ENCODE measurements at regions not wholly inside any gene's neighbourhood (a gene's known extent, or its start where the extent isn't known, plus 50 kb on each side); places are given as distances from the start of the nearest gene placed in this dataset.

DNA sequence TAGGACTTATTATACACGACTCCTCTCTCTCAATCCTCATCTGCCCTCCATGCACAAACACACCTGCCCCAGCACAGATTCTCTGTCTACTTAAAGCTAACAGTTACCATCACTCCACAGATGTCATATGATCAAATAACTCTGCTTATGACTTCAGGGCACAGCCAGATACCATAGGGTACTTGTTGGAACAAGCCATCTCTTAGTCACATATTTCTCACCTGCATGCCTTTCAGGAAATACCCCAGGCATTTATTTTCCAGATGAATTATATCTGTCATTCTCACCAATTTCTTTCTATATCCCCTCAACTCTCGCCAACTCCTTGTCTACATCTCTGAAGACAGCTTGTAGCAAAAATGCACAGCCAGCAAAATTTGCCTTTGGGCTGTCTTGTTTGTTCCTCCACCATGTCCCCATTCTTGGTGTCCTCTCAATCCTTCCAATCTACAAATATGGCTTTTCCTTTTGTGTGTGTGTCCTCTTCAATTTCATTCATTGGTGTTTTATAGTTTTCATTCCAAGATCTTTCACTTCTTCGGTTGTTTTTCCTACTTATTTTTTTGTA is 353.9 kb upstream of the CAMK1G start:
- Histone ChIP-seq H3K4me3 (ENCODE audit: low read depth, low read length, poor library complexity, severe bottlenecking) (no peak overlapping the region), H3K27ac (ENCODE audit: low read depth, low read length, poor library complexity, severe bottlenecking) (no peak overlapping the region), H2AFZ (ENCODE audit: low read length) (no peak overlapping the region), H3K9me2 (ENCODE audit: insufficient read depth, low read length) (no peaks in the 10 kb centered on the region), H3K36me3 (ENCODE audit: insufficient read depth, low read length) (no peaks in the 10 kb centered on the region), H3K79me2 (ENCODE audit: insufficient read depth, low read depth, low read length) (no peaks in the 10 kb centered on the region), H3K4me2 (ENCODE audit: low read length) (no peak overlapping the region), H4K20me1 (ENCODE audit: insufficient read depth, low read length) (no peaks in the 10 kb centered on the region), H3K9me3 (ENCODE audit: low read length) (no peaks in the 10 kb centered on the region), H3K4me1 (ENCODE audit: insufficient read depth, low read length, poor library complexity, severe bottlenecking) (no peaks in the 10 kb centered on the region)
- BruUV-seq (replicated peaks) = no TSS peak
- intact Hi-C loops (cut with micrococcal nuclease; ENCODE audit: unreplicated experiment) = no loop called here
- POLR2A ChIA-PET = no interaction called here
- CTCF ChIA-PET (ENCODE audit: unreplicated experiment) = no interaction called here
- TF ChIP-seq EZH2phosphoT487 (IDR thresholded peaks at IDR 0.05; ENCODE audit: borderline replicate concordance, low read depth, low read length) (no peak), CTCF (conservative IDR thresholded peaks at IDR 0.05; ENCODE audit: low read length) (no peak)
- no peak for DNase-seq (ENCODE audit: low spot score)

GRCh38 chr1:209230314-209230713 is 353.2 kb upstream of the CAMK1G start:
- no peaks in the 10 kb centered on the region for H3K36me3 ChIP-seq (ENCODE audit: insufficient read depth, low read length)
- ChIA-PET POLR2A (no interaction called here), CTCF (ENCODE audit: unreplicated experiment) (no interaction called here)
- TF ChIP-seq EZH2phosphoT487 (IDR thresholded peaks at IDR 0.05; ENCODE audit: borderline replicate concordance, low read depth, low read length) = no peak
- no peak for TF ChIP-seq CTCF (conservative IDR thresholded peaks at IDR 0.05; ENCODE audit: low read length)
- H3K27ac ChIP-seq (ENCODE audit: low read depth, low read length, poor library complexity, severe bottlenecking) = no peak overlapping the region
- H3K4me1 ChIP-seq (ENCODE audit: insufficient read depth, low read length, poor library complexity, severe bottlenecking) = no peaks in the 10 kb centered on the region
- no peak overlapping the region for H3K4me2 ChIP-seq (ENCODE audit: low read length)
- intact Hi-C loops (cut with micrococcal nuclease; ENCODE audit: unreplicated experiment) = no loop called here
- H3K4me3 ChIP-seq (ENCODE audit: low read depth, low read length, poor library complexity, severe bottlenecking) = no peak overlapping the region
- no peaks in the 10 kb centered on the region for H3K9me2 ChIP-seq (ENCODE audit: insufficient read depth, low read length)
- no TSS peak for BruUV-seq (replicated peaks)
- no peaks in the 10 kb centered on the region for H4K20me1 ChIP-seq (ENCODE audit: insufficient read depth, low read length)
- H3K9me3 ChIP-seq (ENCODE audit: low read length) = no peaks in the 10 kb centered on the region
- no peaks in the 10 kb centered on the region for H3K79me2 ChIP-seq (ENCODE audit: insufficient read depth, low read depth, low read length)
- no peak for DNase-seq (ENCODE audit: low spot score)
- H2AFZ ChIP-seq (ENCODE audit: low read length) = no peak overlapping the region

DNA sequence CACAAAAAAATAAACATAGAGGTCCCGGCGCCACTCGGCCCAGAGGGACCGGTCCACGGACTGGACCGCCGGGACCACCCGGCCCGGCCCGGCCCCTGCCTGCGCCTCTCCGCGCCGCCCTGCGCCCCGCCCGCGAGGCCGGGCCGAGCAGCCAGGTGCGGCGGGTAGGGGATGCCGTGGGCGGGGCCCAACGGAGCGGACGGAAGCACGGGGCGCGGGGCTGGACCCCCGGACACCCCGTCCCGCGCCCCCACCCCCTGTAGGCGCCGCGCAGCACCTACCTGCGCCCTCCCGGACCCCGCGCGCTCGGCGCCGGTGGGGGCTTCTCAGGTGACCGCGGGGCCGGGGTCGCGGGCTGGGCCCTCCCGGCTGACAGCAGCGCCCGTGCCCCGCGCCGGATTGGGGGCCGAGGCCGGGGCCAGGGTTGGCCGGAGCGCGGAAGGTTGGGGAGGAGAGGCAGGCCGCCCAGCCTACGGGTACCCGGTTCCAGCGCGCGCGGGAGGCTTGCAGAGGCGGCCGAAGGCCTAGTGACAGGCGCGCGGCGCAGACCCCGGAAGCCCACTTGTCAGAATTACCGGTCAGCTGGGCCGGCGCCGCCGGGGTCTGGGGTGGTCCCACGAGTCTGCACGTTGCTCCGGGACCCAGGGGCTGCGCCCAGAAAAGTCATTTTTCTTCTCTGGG is 351.9 kb upstream of the CAMK1G start:
- no peak for DNase-seq (ENCODE audit: low spot score)
- no peaks in the 10 kb centered on the region for H3K9me3 ChIP-seq (ENCODE audit: low read length)
- H3K4me3 ChIP-seq (ENCODE audit: low read depth, low read length, poor library complexity, severe bottlenecking) = no peak overlapping the region
- no peak overlapping the region for H3K4me2 ChIP-seq (ENCODE audit: low read length)
- no peaks in the 10 kb centered on the region for H3K36me3 ChIP-seq (ENCODE audit: insufficient read depth, low read length)
- H3K9me2 ChIP-seq (ENCODE audit: insufficient read depth, low read length) = no peaks in the 10 kb centered on the region
- ChIA-PET CTCF (ENCODE audit: unreplicated experiment) (no interaction called here), POLR2A (no interaction called here)
- no peak overlapping the region for H2AFZ ChIP-seq (ENCODE audit: low read length)
- intact Hi-C loops (cut with micrococcal nuclease; ENCODE audit: unreplicated experiment) = no loop called here
- H4K20me1 ChIP-seq (ENCODE audit: insufficient read depth, low read length) = no peaks in the 10 kb centered on the region
- no peak overlapping the region for H3K27ac ChIP-seq (ENCODE audit: low read depth, low read length, poor library complexity, severe bottlenecking)
- no peaks in the 10 kb centered on the region for H3K79me2 ChIP-seq (ENCODE audit: insufficient read depth, low read depth, low read length)
- no TSS peak for BruUV-seq (replicated peaks)
- TF ChIP-seq EZH2phosphoT487 (IDR thresholded peaks at IDR 0.05; ENCODE audit: borderline replicate concordance, low read depth, low read length) = no peak
- no peak for TF ChIP-seq CTCF (conservative IDR thresholded peaks at IDR 0.05; ENCODE audit: low read length)
- H3K4me1 ChIP-seq (ENCODE audit: insufficient read depth, low read length, poor library complexity, severe bottlenecking) = no peaks in the 10 kb centered on the region
